ENCODE measurements at regions not wholly inside any gene's neighbourhood (a gene's known extent, or its start where the extent isn't known, plus 50 kb on each side); places are given as distances from the start of the nearest gene placed in this dataset.

DNA sequence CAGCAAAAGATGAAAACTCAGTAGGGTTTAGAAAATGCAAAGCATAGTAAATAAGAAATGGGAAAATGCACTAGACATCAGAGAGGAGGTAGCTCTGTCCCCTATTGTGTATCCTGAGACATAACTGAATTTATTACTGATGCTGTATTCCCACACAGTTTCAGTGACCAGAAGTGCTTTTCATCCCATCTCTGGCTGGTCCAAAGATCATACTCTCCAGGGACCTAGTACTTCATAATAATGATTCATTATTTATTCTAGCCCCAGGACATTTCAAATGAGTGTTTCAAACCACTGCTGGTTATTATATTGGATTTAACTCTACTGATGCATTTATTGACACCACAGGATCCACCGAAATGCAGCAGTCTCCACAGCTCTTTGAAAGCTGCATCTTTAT lies 163.3 kb downstream of the PAWR start:
- no peaks in the 10 kb centered on the region for H3K27me3 ChIP-seq (ENCODE audit: control insufficient read depth, insufficient read depth, low read length)
- no peak overlapping the region for H3K27ac ChIP-seq (ENCODE audit: low read length)
- in situ Hi-C loops (cut with HindIII; ENCODE audit: low pct_unique_long_range_greater_than_20kb, low sequenced_read_pairs) = no loop called here
- no peaks in the 10 kb centered on the region for H3K9me3 ChIP-seq (ENCODE audit: control insufficient read depth, insufficient read depth, low read depth, low read length)
- intact Hi-C loops (cut with micrococcal nuclease; ENCODE audit: unreplicated experiment) = no loop called here
- ATAC-seq (peak; percentile 30; the same call in 1 of the 2 replicates), DNase-seq (ENCODE audit: low read depth, low spot score) (no peak)
- H3K4me1 ChIP-seq (ENCODE audit: control insufficient read depth, insufficient read depth, low read length) = peaks cover 8% of the 10 kb centered on the region
- CTCF ChIA-PET = no interaction called here
- no TSS peak for BruUV-seq (replicated peaks)
- no peak overlapping the region for H3K4me3 ChIP-seq (ENCODE audit: low read depth in 2 of 2, low read length in 2 of 2)
- POLR2A ChIA-PET = no interaction called here
- H3K36me3 ChIP-seq (ENCODE audit: control insufficient read depth, insufficient read depth, low read length) = no peaks in the 10 kb centered on the region
- TF ChIP-seq TCF7L2 (IDR thresholded peaks at IDR 0.05; ENCODE audit: low read depth, low read length) (no peak), POLR2AphosphoS5 (IDR thresholded peaks at IDR 0.05; ENCODE audit: low read depth, low read length) (no peak), SIN3A (IDR thresholded peaks at IDR 0.05; ENCODE audit: borderline replicate concordance, insufficient read depth, low read depth, low read length) (no peak)
- TF ChIP-seq, protein P1, sequence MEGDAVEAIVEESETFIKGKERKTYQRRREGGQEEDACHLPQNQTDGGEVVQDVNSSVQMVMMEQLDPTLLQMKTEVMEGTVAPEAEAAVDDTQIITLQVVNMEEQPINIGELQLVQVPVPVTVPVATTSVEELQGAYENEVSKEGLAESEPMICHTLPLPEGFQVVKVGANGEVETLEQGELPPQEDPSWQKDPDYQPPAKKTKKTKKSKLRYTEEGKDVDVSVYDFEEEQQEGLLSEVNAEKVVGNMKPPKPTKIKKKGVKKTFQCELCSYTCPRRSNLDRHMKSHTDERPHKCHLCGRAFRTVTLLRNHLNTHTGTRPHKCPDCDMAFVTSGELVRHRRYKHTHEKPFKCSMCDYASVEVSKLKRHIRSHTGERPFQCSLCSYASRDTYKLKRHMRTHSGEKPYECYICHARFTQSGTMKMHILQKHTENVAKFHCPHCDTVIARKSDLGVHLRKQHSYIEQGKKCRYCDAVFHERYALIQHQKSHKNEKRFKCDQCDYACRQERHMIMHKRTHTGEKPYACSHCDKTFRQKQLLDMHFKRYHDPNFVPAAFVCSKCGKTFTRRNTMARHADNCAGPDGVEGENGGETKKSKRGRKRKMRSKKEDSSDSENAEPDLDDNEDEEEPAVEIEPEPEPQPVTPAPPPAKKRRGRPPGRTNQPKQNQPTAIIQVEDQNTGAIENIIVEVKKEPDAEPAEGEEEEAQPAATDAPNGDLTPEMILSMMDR (IDR thresholded peaks at IDR 0.05) = no peak
- TF ChIP-seq, protein P2, sequence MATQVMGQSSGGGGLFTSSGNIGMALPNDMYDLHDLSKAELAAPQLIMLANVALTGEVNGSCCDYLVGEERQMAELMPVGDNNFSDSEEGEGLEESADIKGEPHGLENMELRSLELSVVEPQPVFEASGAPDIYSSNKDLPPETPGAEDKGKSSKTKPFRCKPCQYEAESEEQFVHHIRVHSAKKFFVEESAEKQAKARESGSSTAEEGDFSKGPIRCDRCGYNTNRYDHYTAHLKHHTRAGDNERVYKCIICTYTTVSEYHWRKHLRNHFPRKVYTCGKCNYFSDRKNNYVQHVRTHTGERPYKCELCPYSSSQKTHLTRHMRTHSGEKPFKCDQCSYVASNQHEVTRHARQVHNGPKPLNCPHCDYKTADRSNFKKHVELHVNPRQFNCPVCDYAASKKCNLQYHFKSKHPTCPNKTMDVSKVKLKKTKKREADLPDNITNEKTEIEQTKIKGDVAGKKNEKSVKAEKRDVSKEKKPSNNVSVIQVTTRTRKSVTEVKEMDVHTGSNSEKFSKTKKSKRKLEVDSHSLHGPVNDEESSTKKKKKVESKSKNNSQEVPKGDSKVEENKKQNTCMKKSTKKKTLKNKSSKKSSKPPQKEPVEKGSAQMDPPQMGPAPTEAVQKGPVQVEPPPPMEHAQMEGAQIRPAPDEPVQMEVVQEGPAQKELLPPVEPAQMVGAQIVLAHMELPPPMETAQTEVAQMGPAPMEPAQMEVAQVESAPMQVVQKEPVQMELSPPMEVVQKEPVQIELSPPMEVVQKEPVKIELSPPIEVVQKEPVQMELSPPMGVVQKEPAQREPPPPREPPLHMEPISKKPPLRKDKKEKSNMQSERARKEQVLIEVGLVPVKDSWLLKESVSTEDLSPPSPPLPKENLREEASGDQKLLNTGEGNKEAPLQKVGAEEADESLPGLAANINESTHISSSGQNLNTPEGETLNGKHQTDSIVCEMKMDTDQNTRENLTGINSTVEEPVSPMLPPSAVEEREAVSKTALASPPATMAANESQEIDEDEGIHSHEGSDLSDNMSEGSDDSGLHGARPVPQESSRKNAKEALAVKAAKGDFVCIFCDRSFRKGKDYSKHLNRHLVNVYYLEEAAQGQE (IDR thresholded peaks at IDR 0.05; ENCODE audit: insufficient read depth in 1 of 2, low read depth in 2 of 2, low read length in 1 of 2) = no peak

DNA sequence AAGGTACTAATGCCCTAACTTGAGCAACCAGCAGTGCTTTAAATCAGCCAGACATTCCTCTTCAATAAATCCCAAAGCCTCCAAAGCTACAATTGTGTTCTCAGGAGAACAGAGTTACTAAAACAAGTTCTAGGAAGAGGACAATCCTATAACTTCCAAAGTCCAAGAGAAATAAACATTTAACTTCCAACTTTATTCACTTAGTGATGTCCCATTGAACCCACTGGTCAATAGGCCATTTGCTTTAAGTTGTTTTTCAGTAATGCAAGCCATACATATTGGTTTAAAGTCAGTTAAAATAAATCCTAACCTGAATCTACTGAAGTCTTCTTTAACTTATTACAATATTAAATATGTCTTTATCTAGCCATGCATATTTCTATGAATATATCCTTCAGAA lies 165.4 kb downstream of the PAWR start:
- Histone ChIP-seq H3K27me3 (ENCODE audit: control insufficient read depth, insufficient read depth, low read length) (no peaks in the 10 kb centered on the region), H3K9me3 (ENCODE audit: control insufficient read depth, insufficient read depth, low read depth, low read length) (no peaks in the 10 kb centered on the region), H3K4me1 (ENCODE audit: control insufficient read depth, insufficient read depth, low read length) (no peaks in the 10 kb centered on the region), H3K27ac (ENCODE audit: low read length) (no peak overlapping the region), H3K4me3 (ENCODE audit: low read depth in 2 of 2, low read length in 2 of 2) (no peak overlapping the region), H3K36me3 (ENCODE audit: control insufficient read depth, insufficient read depth, low read length) (no peaks in the 10 kb centered on the region)
- in situ Hi-C loops (cut with HindIII; ENCODE audit: low pct_unique_long_range_greater_than_20kb, low sequenced_read_pairs) (no loop called here), intact Hi-C loops (cut with micrococcal nuclease; ENCODE audit: unreplicated experiment) (no loop called here)
- no TSS peak for BruUV-seq (replicated peaks)
- CTCF ChIA-PET = no interaction called here
- POLR2A ChIA-PET = no interaction called here
- DNase-seq (ENCODE audit: low read depth, low spot score) (no peak), ATAC-seq (no peak)
- no peak for TF ChIP-seq SIN3A (IDR thresholded peaks at IDR 0.05; ENCODE audit: borderline replicate concordance, insufficient read depth, low read depth, low read length)
- TF ChIP-seq TCF7L2 (IDR thresholded peaks at IDR 0.05; ENCODE audit: low read depth, low read length) = no peak
- TF ChIP-seq POLR2AphosphoS5 (IDR thresholded peaks at IDR 0.05; ENCODE audit: low read depth, low read length) = no peak
- TF ChIP-seq, protein P2 (IDR thresholded peaks at IDR 0.05; ENCODE audit: insufficient read depth in 1 of 2, low read depth in 2 of 2, low read length in 1 of 2) = no peak

Measured in Panc1 (cell line).